Thoracic aorta (tissue), 2 donors: ENCODE measurements at regions not wholly inside any gene's neighbourhood (a gene's known extent, or its start where the extent isn't known, plus 50 kb on each side); places are given as distances from the start of the nearest gene placed in this dataset.

Experiments used
- ATAC-seq: fragments of 150-250 bp; one replicate; pipeline ENCODE4 v1.8.0; 2017; ENCODE audit warnings: low read depth; ENCODE audit not compliant: insufficient number of reproducible peaks, low FRiP score
- DNase-seq: peaks from one replicate; pipeline ENCODE4 v3.0.0-alpha.2; 2020; ENCODE audit warnings: low spot score
- H3K27ac ChIP-seq, 2 donors: fragments of 200-600 bp; sonication (generic); 1 replicate in 1 of 2; 2 replicates in 1 of 2; pipeline ENCODE4 v1.5.1; 2016; ENCODE audit warnings: mild to moderate bottlenecking in 2 of 2, moderate library complexity in 2 of 2
- H3K27me3 ChIP-seq: fragments of 200-600 bp; sonication (generic); replicated peaks from 2 replicates; pipeline ENCODE4 v1.6.0; 2016; ENCODE audit warnings: mild to moderate bottlenecking; ENCODE audit not compliant: insufficient read depth
- H3K36me3 ChIP-seq: fragments of 200-600 bp; sonication (generic); one replicate; pipeline ENCODE4 v1.5.1; 2016
- H3K4me1 ChIP-seq, 2 donors: fragments of 200-600 bp; sonication (generic); 1 replicate in 1 of 2; 2 replicates in 1 of 2; pipeline versions ENCODE4 v1.5.1 to v1.6.0; 2016; ENCODE audit warnings: low read depth in 2 of 2, mild to moderate bottlenecking in 1 of 2; ENCODE audit not compliant: control insufficient read depth in 1 of 2
- H3K4me3 ChIP-seq: fragments of 200-600 bp; sonication (generic); 2 replicates; pipeline ENCODE4 v1.5.1; 2016; ENCODE audit warnings: mild to moderate bottlenecking
- H3K9me3 ChIP-seq: fragments of 200-600 bp; sonication (generic); 2 replicates; pipeline ENCODE4 v1.5.1; 2016
- TF ChIP-seq, protein P1 (sequence below): fragments of 200-600 bp; sonication (generic); IDR thresholded peaks from one replicate; pipeline ENCODE4 v1.5.1; 2019; ENCODE audit warnings: antibody characterized with exemption

DNA sequence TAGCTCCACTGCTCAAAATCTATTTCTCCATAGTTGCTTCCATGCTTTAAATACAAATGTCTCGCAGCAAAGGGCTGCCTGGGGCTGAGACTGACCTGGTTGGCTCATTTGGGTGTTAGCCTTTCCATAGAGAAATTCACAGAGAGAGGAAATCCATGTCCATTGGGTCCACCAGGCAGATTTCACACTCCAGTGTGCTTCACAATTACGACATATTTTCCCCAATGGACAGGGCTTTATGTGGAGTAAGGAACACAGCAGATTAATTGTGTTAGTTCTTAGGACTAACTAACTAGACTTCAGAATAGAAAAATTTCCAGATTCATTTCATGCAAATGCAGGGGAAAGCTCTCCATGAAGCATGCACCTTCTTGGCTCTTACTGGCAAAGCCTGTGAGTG is 180.7 kb downstream of the FBXO15 start:
- Histone ChIP-seq H3K9me3 (no peaks in the 10 kb centered on the region), H3K4me1 (no peaks in the 10 kb centered on the region), H3K27me3 (no peaks in the 10 kb centered on the region), H3K36me3 (no peaks in the 10 kb centered on the region), H3K27ac (no peak overlapping the region), H3K4me3 (no peak overlapping the region)
- TF ChIP-seq, protein P1, sequence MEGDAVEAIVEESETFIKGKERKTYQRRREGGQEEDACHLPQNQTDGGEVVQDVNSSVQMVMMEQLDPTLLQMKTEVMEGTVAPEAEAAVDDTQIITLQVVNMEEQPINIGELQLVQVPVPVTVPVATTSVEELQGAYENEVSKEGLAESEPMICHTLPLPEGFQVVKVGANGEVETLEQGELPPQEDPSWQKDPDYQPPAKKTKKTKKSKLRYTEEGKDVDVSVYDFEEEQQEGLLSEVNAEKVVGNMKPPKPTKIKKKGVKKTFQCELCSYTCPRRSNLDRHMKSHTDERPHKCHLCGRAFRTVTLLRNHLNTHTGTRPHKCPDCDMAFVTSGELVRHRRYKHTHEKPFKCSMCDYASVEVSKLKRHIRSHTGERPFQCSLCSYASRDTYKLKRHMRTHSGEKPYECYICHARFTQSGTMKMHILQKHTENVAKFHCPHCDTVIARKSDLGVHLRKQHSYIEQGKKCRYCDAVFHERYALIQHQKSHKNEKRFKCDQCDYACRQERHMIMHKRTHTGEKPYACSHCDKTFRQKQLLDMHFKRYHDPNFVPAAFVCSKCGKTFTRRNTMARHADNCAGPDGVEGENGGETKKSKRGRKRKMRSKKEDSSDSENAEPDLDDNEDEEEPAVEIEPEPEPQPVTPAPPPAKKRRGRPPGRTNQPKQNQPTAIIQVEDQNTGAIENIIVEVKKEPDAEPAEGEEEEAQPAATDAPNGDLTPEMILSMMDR = no peak
- ATAC-seq (no peak), DNase-seq (no peak)

DNA sequence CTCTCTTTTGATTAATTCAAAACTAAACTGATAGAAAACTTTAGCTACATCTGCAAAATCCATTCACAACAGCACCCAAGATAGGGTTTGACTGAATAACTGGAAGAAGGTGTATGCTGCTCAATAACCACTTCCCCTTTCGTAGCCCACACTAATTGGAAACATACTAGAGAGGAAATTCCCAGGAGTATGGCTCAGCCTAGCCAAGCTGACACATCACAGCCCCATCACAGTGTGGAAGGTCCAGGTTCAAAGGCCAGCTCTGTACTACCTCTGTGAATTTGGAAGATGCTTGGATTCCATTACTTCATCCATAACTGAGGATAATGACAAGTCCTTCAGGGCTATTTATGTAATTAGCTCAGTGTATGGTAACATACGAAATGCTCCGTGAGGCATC is 185.4 kb downstream of the FBXO15 start:
- H3K4me1 ChIP-seq = no peaks in the 10 kb centered on the region
- DNase-seq = no peak
- no peak for ATAC-seq
- H3K36me3 ChIP-seq = no peaks in the 10 kb centered on the region
- H3K9me3 ChIP-seq = no peaks in the 10 kb centered on the region
- H3K27ac ChIP-seq = no peak overlapping the region
- no peaks in the 10 kb centered on the region for H3K27me3 ChIP-seq
- no peak overlapping the region for H3K4me3 ChIP-seq
- TF ChIP-seq, protein P1 = no peak

DNA sequence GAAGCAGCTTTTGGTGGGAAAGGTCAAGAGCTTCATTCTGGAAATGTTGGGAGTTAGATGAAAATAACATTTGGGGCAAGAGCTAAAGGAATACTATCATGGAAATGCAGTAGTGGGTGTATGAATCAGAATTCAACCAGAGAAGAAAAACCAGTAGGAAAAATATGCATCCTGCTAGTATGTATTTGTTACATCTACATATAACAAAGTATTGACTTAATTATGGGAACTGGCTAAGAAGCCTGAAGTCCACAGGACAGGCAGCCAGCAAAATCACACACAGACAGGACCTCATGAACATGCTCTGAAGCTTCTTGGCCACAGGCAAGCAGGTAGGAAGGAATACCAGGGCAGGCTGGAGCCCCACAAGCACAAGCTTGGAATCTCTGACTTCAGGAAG is 185.8 kb downstream of the FBXO15 start:
- no peaks in the 10 kb centered on the region for H3K36me3 ChIP-seq
- no peak overlapping the region for H3K27ac ChIP-seq
- DNase-seq (no peak), ATAC-seq (no peak)
- TF ChIP-seq, protein P1 = no peak
- no peak overlapping the region for H3K4me3 ChIP-seq
- H3K27me3 ChIP-seq = no peaks in the 10 kb centered on the region
- no peaks in the 10 kb centered on the region for H3K4me1 ChIP-seq
- no peaks in the 10 kb centered on the region for H3K9me3 ChIP-seq

DNA sequence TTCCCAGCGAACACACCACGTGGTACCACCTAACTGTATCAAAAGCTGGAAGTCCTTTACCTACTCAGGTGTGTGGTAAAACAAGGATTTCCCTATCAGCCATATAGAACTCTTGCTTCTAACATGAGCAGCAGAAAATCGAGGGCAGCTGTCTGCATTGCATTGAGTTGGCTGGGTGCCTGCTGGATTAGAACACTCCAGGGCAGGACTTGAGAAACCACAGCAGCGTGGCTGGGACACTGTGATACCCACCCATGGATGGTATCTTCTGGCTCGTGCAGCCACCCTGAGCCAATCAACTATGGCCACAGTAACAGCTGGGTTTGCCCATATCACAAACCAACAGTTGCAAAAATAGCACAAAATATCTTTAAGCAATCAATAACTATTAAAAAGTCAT is 188.3 kb downstream of the FBXO15 start:
- ATAC-seq (no peak), DNase-seq (no peak)
- H3K36me3 ChIP-seq = no peaks in the 10 kb centered on the region
- TF ChIP-seq, protein P1 = no peak
- H3K4me1 ChIP-seq = no peaks in the 10 kb centered on the region
- H3K9me3 ChIP-seq = no peaks in the 10 kb centered on the region
- H3K27ac ChIP-seq = no peak overlapping the region
- no peak overlapping the region for H3K4me3 ChIP-seq
- no peaks in the 10 kb centered on the region for H3K27me3 ChIP-seq

DNA sequence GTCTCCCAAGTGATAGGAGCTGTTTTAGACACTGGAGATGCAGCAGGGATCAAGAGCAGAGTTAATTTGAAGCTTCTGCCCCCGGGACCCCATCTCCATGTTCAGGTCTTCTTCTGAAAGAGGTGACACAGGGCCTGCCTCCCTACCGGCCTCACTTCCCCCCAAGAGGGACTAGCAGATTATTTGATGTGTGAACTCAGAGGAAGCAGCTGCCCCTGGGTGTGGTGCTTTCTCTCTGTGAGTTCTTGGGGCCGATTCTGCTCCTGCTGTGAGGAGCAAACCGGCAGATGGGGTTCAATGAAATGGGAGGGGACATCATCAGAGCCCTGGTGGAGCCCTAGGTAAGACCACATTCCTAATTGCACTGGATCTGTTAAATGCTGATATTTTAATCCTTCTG is 193.4 kb downstream of the FBXO15 start:
- Histone ChIP-seq H3K9me3 (no peaks in the 10 kb centered on the region), H3K27me3 (no peaks in the 10 kb centered on the region), H3K4me1 (no peaks in the 10 kb centered on the region), H3K27ac (no peak overlapping the region), H3K4me3 (no peak overlapping the region), H3K36me3 (no peaks in the 10 kb centered on the region)
- ATAC-seq (no peak), DNase-seq (no peak)
- TF ChIP-seq, protein P1 = no peak
